ENCODE measurements at regions not wholly inside any gene's neighbourhood (a gene's known extent, or its start where the extent isn't known, plus 50 kb on each side); places are given as distances from the start of the nearest gene placed in this dataset.

- H3K27ac ChIP-seq: no peak overlapping the region
- H3K4me1 ChIP-seq: no peaks in the 10 kb centered on the region
- no peak for DNase-seq
- no peaks in the 10 kb centered on the region for H3K9me3 ChIP-seq
- H3K36me3 ChIP-seq: no peaks in the 10 kb centered on the region
- intact Hi-C loops (cut with DNase I; ENCODE audit: low total_unique reads): no loop called here
- H3K4me3 ChIP-seq: no peak overlapping the region
- TF ChIP-seq POLR2A (IDR thresholded peaks at IDR 0.05) (no peak), CTCF (IDR thresholded peaks at IDR 0.05) (no peak)
- H3K27me3 ChIP-seq: no peaks in the 10 kb centered on the region
Measured at GRCh38 chr4:23225564-23225963, 532.8 kb downstream of the GBA3 start.

GRCh38 chr4:23224684-23225420 is 532.1 kb downstream of the GBA3 start:
- intact Hi-C loops (cut with DNase I; ENCODE audit: low total_unique reads): no loop called here
- H3K9me3 ChIP-seq: no peaks in the 10 kb centered on the region
- no peaks in the 10 kb centered on the region for H3K27me3 ChIP-seq
- TF ChIP-seq POLR2A (IDR thresholded peaks at IDR 0.05): no peak
- TF ChIP-seq CTCF (IDR thresholded peaks at IDR 0.05): no peak
- no peak overlapping the region for H3K27ac ChIP-seq
- H3K4me3 ChIP-seq: no peak overlapping the region
- H3K4me1 ChIP-seq: no peaks in the 10 kb centered on the region
- DNase-seq: no peak
- no peaks in the 10 kb centered on the region for H3K36me3 ChIP-seq

GRCh38 chr4:23220911-23221310 is 528.2 kb downstream of the GBA3 start:
- Histone ChIP-seq H3K27me3 (no peaks in the 10 kb centered on the region), H3K9me3 (no peaks in the 10 kb centered on the region), H3K36me3 (no peaks in the 10 kb centered on the region), H3K4me3 (no peak overlapping the region), H3K4me1 (no peaks in the 10 kb centered on the region), H3K27ac (no peak overlapping the region)
- intact Hi-C loops (cut with DNase I; ENCODE audit: low total_unique reads): no loop called here
- TF ChIP-seq POLR2A (IDR thresholded peaks at IDR 0.05): no peak
- TF ChIP-seq CTCF (IDR thresholded peaks at IDR 0.05): no peak
- no peak for DNase-seq

GRCh38 chr4:23219779-23220408 is 527.2 kb downstream of the GBA3 start:
- H3K27me3 ChIP-seq: no peaks in the 10 kb centered on the region
- DNase-seq: no peak
- H3K4me3 ChIP-seq: no peak overlapping the region
- H3K27ac ChIP-seq: no peak overlapping the region
- no peak for TF ChIP-seq POLR2A (IDR thresholded peaks at IDR 0.05)
- TF ChIP-seq CTCF (IDR thresholded peaks at IDR 0.05): no peak
- H3K9me3 ChIP-seq: no peaks in the 10 kb centered on the region
- no peaks in the 10 kb centered on the region for H3K36me3 ChIP-seq
- intact Hi-C loops (cut with DNase I; ENCODE audit: low total_unique reads): no loop called here
- H3K4me1 ChIP-seq: no peaks in the 10 kb centered on the region

- H3K4me1 ChIP-seq: no peaks in the 10 kb centered on the region
- no peak overlapping the region for H3K4me3 ChIP-seq
- H3K36me3 ChIP-seq: no peaks in the 10 kb centered on the region
- H3K9me3 ChIP-seq: no peaks in the 10 kb centered on the region
- TF ChIP-seq CTCF (IDR thresholded peaks at IDR 0.05) (no peak), POLR2A (IDR thresholded peaks at IDR 0.05) (no peak)
- intact Hi-C loops (cut with DNase I; ENCODE audit: low total_unique reads): no loop called here
- H3K27ac ChIP-seq: no peak overlapping the region
- no peak for DNase-seq
- H3K27me3 ChIP-seq: no peaks in the 10 kb centered on the region
Measured at GRCh38 chr4:23213198-23213597, 520.5 kb downstream of the GBA3 start.

Data from uterus (tissue), 3 donors.